Body of pancreas (tissue), 4 donors: ENCODE measurements at regions not wholly inside any gene's neighbourhood (a gene's known extent, or its start where the extent isn't known, plus 50 kb on each side); places are given as distances from the start of the nearest gene placed in this dataset.

Experiments
- ATAC-seq: fragments of 150-250 bp; one replicate; pipeline ENCODE4 v1.9.1; 2016
- DNase-seq, 4 donors: peaks; one replicate each; pipeline ENCODE4 v3.0.0-alpha.2; 2019
- H3K27ac ChIP-seq, 4 donors: fragments of 200-600 bp; sonication (generic); 1 replicate in 3 of 4; 2 replicates in 1 of 4; pipeline versions ENCODE4 v1.5.1 to v1.6.1; 2016 to 2019; ENCODE audit warnings: mild to moderate bottlenecking in 1 of 4, mixed read lengths in 1 of 4, moderate library complexity in 1 of 4
- H3K27me3 ChIP-seq, 2 donors: fragments of 200-600 bp; sonication (generic); one replicate each; pipeline ENCODE4 v1.6.0; 2016; ENCODE audit warnings: mild to moderate bottlenecking in 1 of 2
- H3K36me3 ChIP-seq, 2 donors: fragments of 200-600 bp; sonication (generic); replicated peaks in 1 of 2; 2 replicates each; pipeline ENCODE4 v1.5.1; 2016; ENCODE audit warnings: low read depth in 2 of 2; ENCODE audit not compliant: insufficient read depth in 1 of 2
- H3K4me1 ChIP-seq: fragments of 200-600 bp; sonication (generic); one replicate; pipeline ENCODE4 v1.6.0; 2016
- H3K4me3 ChIP-seq, 2 donors: fragments of 200-600 bp; sonication (generic); 1 replicate in 1 of 2; 2 replicates in 1 of 2; pipeline ENCODE4 v1.5.1; 2016 to 2019
- H3K9me3 ChIP-seq, 3 donors: fragments of 200-600 bp; sonication (generic); 1 replicate in 2 of 3; 2 replicates in 1 of 3; pipeline ENCODE4 v1.5.1; 2016
- CTCF ChIP-seq, 7 experiments: fragments of 450-650 bp in 4 of 7; fragments of 200-600 bp in 3 of 7; sonication (generic) in 3 of 7; IDR thresholded peaks; one replicate each; pipeline ENCODE4 v1.5.1; 2016 to 2019; ENCODE audit warnings: antibody characterized with exemption in 7 of 7
- POLR2A ChIP-seq, 3 donors: fragments of 450-650 bp; IDR thresholded peaks; one replicate each; pipeline ENCODE4 v1.6.1; 2016; ENCODE audit warnings: antibody characterized with exemption in 3 of 3, mild to moderate bottlenecking in 2 of 3
- WGBS, 2 donors: methylation state at CpG; one replicate each; pipeline ENCODE4 v1.1.5; 2017; 5-methylcytosine and 5-hydroxymethylcytosine counted together
- intact Hi-C: fragments of 100-400 bp; cut with DNase I; formaldehyde crosslinking; loops from one replicate; pipeline ENCODE4 v1.15.1; 2023

DNA sequence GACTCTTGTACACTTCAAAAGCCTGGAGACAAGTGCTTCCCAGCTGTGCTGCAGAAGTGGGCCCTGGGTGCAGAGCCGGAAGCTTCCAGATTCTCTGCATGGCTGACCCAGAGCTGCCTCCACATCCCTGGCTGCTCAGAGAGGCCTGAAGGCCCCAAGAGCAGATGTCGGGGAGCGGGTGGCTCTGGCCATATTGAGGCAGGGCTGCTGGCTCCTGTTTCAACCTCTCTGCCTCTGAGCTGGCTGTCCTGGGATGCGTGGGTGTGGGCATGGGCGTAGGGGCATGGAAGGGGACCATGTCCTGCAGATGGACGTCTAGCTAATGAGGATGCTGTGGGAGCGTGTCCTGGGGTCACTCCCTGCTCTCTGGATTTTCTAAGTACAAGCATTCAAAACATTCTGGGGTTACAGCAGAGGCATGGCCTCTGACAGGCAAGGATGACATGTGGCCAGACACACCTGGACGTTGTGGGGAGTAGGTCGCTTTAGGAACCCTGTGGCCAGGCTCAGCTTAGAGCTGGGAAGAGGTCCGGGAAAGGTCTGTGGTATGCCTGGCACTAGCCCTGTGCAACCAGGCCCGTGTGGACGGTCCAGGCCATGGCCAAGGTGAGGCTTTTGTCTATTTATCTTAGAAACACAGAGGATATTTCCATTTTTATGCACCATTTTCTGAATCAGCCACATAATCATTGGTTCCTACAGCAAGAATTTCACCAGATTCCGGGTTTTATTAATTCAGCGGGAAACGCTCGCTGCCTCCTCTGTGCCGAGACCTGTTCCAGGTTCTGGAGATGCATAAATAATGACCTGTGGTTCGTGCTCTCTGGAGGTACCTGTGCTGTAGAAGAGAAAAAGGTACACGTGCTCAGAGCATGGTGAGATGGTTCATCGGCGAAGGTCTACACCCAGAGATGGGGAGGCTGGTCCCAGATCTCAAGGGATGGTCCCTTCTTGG, 361.1 kb downstream of the GLRX3 start:
- TF ChIP-seq CTCF (IDR thresholded peaks at IDR 0.05), result no peak
- TF ChIP-seq POLR2A (IDR thresholded peaks at IDR 0.05), result no peak
- Histone ChIP-seq H3K27me3 (no peaks in the 10 kb centered on the region), H3K27ac (no peak overlapping the region), H3K4me1 (no peaks in the 10 kb centered on the region), H3K36me3 (no peaks in the 10 kb centered on the region), H3K4me3 (no peak overlapping the region), H3K9me3 (no peaks in the 10 kb centered on the region)
- DNase-seq (peak in 1 of 4 donors; percentile 2), ATAC-seq (no peak)
- intact Hi-C loops, result no loop called here
- 65 to 83% methylated on average over 18 to 21 of the region's 21 CpGs for WGBS, 2 donors

DNA sequence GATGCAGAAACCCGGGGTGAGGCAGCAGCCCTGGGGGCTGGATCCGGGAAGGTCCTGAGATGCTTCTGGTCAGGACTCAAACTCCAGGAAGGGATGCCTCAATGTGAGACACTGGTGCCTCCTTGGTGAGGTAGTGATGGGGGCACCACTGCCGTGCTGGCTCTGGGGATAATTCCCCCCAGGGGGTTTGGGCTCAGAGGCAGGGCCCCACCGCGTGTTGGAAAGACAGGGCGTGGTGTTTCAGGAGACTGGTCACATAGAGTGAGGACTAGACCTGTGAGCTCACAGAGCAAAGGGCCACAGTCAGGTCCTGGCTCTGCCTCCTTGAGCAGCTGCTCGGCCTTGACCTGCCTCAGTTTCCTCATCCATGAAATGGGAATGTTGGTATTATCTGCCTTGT, 361.9 kb downstream of the GLRX3 start:
- no peak for TF ChIP-seq POLR2A (IDR thresholded peaks at IDR 0.05)
- no peak for TF ChIP-seq CTCF (IDR thresholded peaks at IDR 0.05)
- Histone ChIP-seq H3K27me3 (no peaks in the 10 kb centered on the region), H3K4me1 (no peaks in the 10 kb centered on the region), H3K36me3 (no peaks in the 10 kb centered on the region), H3K4me3 (no peak overlapping the region), H3K9me3 (no peaks in the 10 kb centered on the region), H3K27ac (no peak overlapping the region)
- intact Hi-C loops, result no loop called here
- DNase-seq, result no peak
- WGBS, 2 donors, result 71 to 80% methylated on average over 3 to 7 of the region's 7 CpGs
- no peak for ATAC-seq

- H3K9me3 ChIP-seq, result no peaks in the 10 kb centered on the region
- 47 to 60% methylated on average over 8 of the region's 8 CpGs for WGBS, 2 donors
- no peak for DNase-seq
- H3K27ac ChIP-seq, result no peak overlapping the region
- no peak overlapping the region for H3K4me3 ChIP-seq
- TF ChIP-seq CTCF (IDR thresholded peaks at IDR 0.05), result no peak
- TF ChIP-seq POLR2A (IDR thresholded peaks at IDR 0.05), result no peak
- H3K4me1 ChIP-seq, result no peaks in the 10 kb centered on the region
- intact Hi-C loops, result no loop called here
- no peaks in the 10 kb centered on the region for H3K36me3 ChIP-seq
- no peak for ATAC-seq
- H3K27me3 ChIP-seq, result no peaks in the 10 kb centered on the region
These were observed 362.7 kb downstream of the GLRX3 start for GRCh38 chr10:130498934-130499333.

GRCh38 chr10:130499541-130499940, 363.4 kb downstream of the GLRX3 start:
- Histone ChIP-seq H3K36me3 (no peaks in the 10 kb centered on the region), H3K27ac (no peak overlapping the region), H3K4me1 (no peaks in the 10 kb centered on the region), H3K4me3 (no peak overlapping the region), H3K27me3 (no peaks in the 10 kb centered on the region), H3K9me3 (no peaks in the 10 kb centered on the region)
- ATAC-seq (no peak), DNase-seq (no peak)
- intact Hi-C loops, result no loop called here
- no peak for TF ChIP-seq CTCF (IDR thresholded peaks at IDR 0.05)
- no peak for TF ChIP-seq POLR2A (IDR thresholded peaks at IDR 0.05)
